ENCODE measurements at regions not wholly inside any gene's neighbourhood (a gene's known extent, or its start where the extent isn't known, plus 50 kb on each side); places are given as distances from the start of the nearest gene placed in this dataset.

- Histone ChIP-seq H3K36me3 (ENCODE audit: control insufficient read depth, insufficient read depth, low read length) (no peaks in the 10 kb centered on the region), H3K27me3 (ENCODE audit: control insufficient read depth, insufficient read depth, low read length) (no peaks in the 10 kb centered on the region), H3K18ac (ENCODE audit: low read depth, low read length) (no peak overlapping the region), H3K4ac (ENCODE audit: low read depth, low read length) (no peak overlapping the region), H4K5ac (ENCODE audit: low read depth, low read length) (no peak overlapping the region), H3K79me1 (ENCODE audit: low read depth in 1 of 2, low read length in 2 of 2) (no peaks in the 10 kb centered on the region), H2BK15ac (ENCODE audit: low read depth, low read length) (no peak overlapping the region), H3K9me1 (ENCODE audit: insufficient read depth, low read length) (no peaks in the 10 kb centered on the region), H3K56ac (ENCODE audit: extremely low read depth, insufficient read depth, low read length) (no peak overlapping the region), H3K14ac (replicated peaks; ENCODE audit: low read depth, low read length) (no peak overlapping the region), H4K20me1 (ENCODE audit: insufficient read depth, low read length) (no peaks in the 10 kb centered on the region), H2BK5ac (ENCODE audit: low read depth, low read length, poor library complexity, severe bottlenecking) (no peak overlapping the region), H4K8ac (ENCODE audit: low read depth in 2 of 2, low read length in 2 of 2) (no peak overlapping the region), H2BK120ac (ENCODE audit: low read depth, low read length) (no peak overlapping the region), H2BK20ac (ENCODE audit: low read depth, low read length) (no peak overlapping the region), H3K4me2 (ENCODE audit: low read depth, low read length) (no peak overlapping the region), H3K23ac (ENCODE audit: low read depth, low read length) (no peak overlapping the region), H3K4me3 (ENCODE audit: insufficient read depth, low read depth, low read length) (no peak overlapping the region), H2AK9ac (replicated peaks; ENCODE audit: low read depth, low read length, poor library complexity) (no peak overlapping the region), H3K27ac (ENCODE audit: insufficient read depth, low read length) (no peak overlapping the region), H3K9me3 (ENCODE audit: control insufficient read depth, insufficient read depth, low read length) (peaks cover 9% of the 10 kb centered on the region), H2AFZ (replicated peaks; ENCODE audit: low read length, poor library complexity) (no peak overlapping the region), H4K91ac (ENCODE audit: insufficient read depth, low read depth, low read length) (no peak overlapping the region), H2AK5ac (ENCODE audit: low read depth, low read length) (no peak overlapping the region), H3K9ac (ENCODE audit: low read depth, low read length) (no peak overlapping the region), H3K4me1 (ENCODE audit: control insufficient read depth, insufficient read depth, low read length) (no peaks in the 10 kb centered on the region)
- TF ChIP-seq RFX5 (IDR thresholded peaks at IDR 0.05; ENCODE audit: low read depth, low read length), result no peak
- no peak for TF ChIP-seq POLR2A (IDR thresholded peaks at IDR 0.05; ENCODE audit: low read depth, low read length)
- no peak for TF ChIP-seq MAFK (IDR thresholded peaks at IDR 0.05; ENCODE audit: low read depth, low read length)
- no peak for TF ChIP-seq FOS (IDR thresholded peaks at IDR 0.05; ENCODE audit: low read depth, low read length)
- no peak for TF ChIP-seq RCOR1 (IDR thresholded peaks at IDR 0.05; ENCODE audit: insufficient replicate concordance, low read length)
- TF ChIP-seq MAZ (IDR thresholded peaks at IDR 0.05; ENCODE audit: borderline replicate concordance, low read depth, low read length), result no peak
- no peak for TF ChIP-seq MXI1 (IDR thresholded peaks at IDR 0.05; ENCODE audit: borderline replicate concordance, low read depth, low read length)
- TF ChIP-seq SMC3 (IDR thresholded peaks at IDR 0.05; ENCODE audit: low read depth, low read length), result no peak
- no peak for ATAC-seq (ENCODE audit: low read depth)
- intact Hi-C loops (cut with micrococcal nuclease) (no loop called here), in situ Hi-C loops (cut with MboI; ENCODE audit: low sequenced_read_pairs) (no loop called here), dilution Hi-C loops (cut with HindIII; ENCODE audit: low sequenced_read_pairs, unreplicated experiment) (no loop called here)
- WGBS, 2 experiments (ENCODE audit: extremely low coverage in 2 of 2, insufficient read length in 1 of 2), result no CpG with 5 or more reads among the region's 2 CpGs
- CTCF ChIA-PET, result no interaction called here
- no TSS peak for BruUV-seq (replicated peaks)
- no peak for DNase-seq
- POLR2A ChIA-PET (ENCODE audit: unreplicated experiment), result no interaction called here
These were observed 472.9 kb upstream of the PRKX start for GRCh38 chrX:4186331-4186730.

Data from IMR-90 (cell line).